OCI-LY7 (cell line): ENCODE measurements at regions not wholly inside any gene's neighbourhood (a gene's known extent, or its start where the extent isn't known, plus 50 kb on each side); places are given as distances from the start of the nearest gene placed in this dataset.

ENCODE experiments used
- BruUV-seq: library from RNA; stranded (reverse); fragments of 400-500 nt; replicated peaks from 2 replicates; lab custom pipeline; 2021; lab: Mats Ljungman, UMichigan
- CTCF ChIA-PET: fragments of 300-600 bp; sonication (Branson Sonifier 250); formaldehyde crosslinking; loops from one replicate; lab custom pipeline; 2022; ENCODE audit warnings: antibody characterized with exemption; ENCODE audit not compliant: unreplicated experiment; lab: Charles Lee
- POLR2A ChIA-PET: fragments of 300-600 bp; sonication (Branson Sonifier 250); formaldehyde crosslinking; loops from one replicate; lab custom pipeline; 2022; ENCODE audit warnings: antibody characterized with exemption; lab: Charles Lee
- DNase-seq: peaks from one replicate; pipeline ENCODE4 v3.0.0-alpha.2; 2015; ENCODE audit warnings: low spot score
- H2AFZ ChIP-seq: fragments of 200-600 bp; sonication (generic), shearing (Covaris generic); 2 replicates; pipeline ENCODE4 v1.6.1; 2014; ENCODE audit warnings: mild to moderate bottlenecking, antibody characterized with exemption, low read length, moderate library complexity
- H3K27ac ChIP-seq: fragments of 200-600 bp; sonication (generic); 2 replicates; pipeline ENCODE4 v1.5.1; 2014; ENCODE audit warnings: mixed run types, low read depth, mild to moderate bottlenecking, moderate library complexity, low read length, inconsistent platforms; ENCODE audit not compliant: poor library complexity, severe bottlenecking
- H3K36me3 ChIP-seq: fragments of 200-600 bp; sonication (generic); 2 replicates; pipeline ENCODE4 v1.6.1; 2014; ENCODE audit warnings: mild to moderate bottlenecking, antibody characterized with exemption, low read length, moderate library complexity, mixed read lengths; ENCODE audit not compliant: insufficient read depth
- H3K4me1 ChIP-seq: fragments of 200-600 bp; sonication (generic); 2 replicates; pipeline ENCODE4 v1.5.1; 2014; ENCODE audit warnings: mild to moderate bottlenecking, low read length; ENCODE audit not compliant: insufficient read depth, poor library complexity, severe bottlenecking
- H3K4me2 ChIP-seq: fragments of 200-600 bp; sonication (generic); 2 replicates; pipeline ENCODE4 v1.6.1; 2014; ENCODE audit warnings: mild to moderate bottlenecking, low read length
- H3K4me3 ChIP-seq: fragments of 200-600 bp; sonication (generic); 2 replicates; pipeline ENCODE4 v1.5.1; 2014; ENCODE audit warnings: mild to moderate bottlenecking, low read depth, low read length; ENCODE audit not compliant: poor library complexity, severe bottlenecking
- H3K79me2 ChIP-seq: fragments of 200-600 bp; sonication (generic); 2 replicates; pipeline ENCODE4 v1.6.1; 2016; ENCODE audit warnings: low read depth, mild to moderate bottlenecking, low read length, moderate library complexity, mixed read lengths; ENCODE audit not compliant: insufficient read depth
- H3K9me2 ChIP-seq: fragments of 200-600 bp; sonication (generic); 2 replicates; pipeline ENCODE4 v1.6.1; 2016; ENCODE audit warnings: mild to moderate bottlenecking, low read length, mixed read lengths; ENCODE audit not compliant: insufficient read depth
- H3K9me3 ChIP-seq: fragments of 200-600 bp; sonication (generic); 2 replicates; pipeline ENCODE4 v1.6.1; 2014; ENCODE audit warnings: mild to moderate bottlenecking, mixed run types, low read length, mixed read lengths
- H4K20me1 ChIP-seq: fragments of 200-600 bp; sonication (generic); 2 replicates; pipeline ENCODE4 v1.6.1; 2014; ENCODE audit warnings: mild to moderate bottlenecking, antibody characterized with exemption, low read length, moderate library complexity, mixed read lengths; ENCODE audit not compliant: insufficient read depth
- CTCF ChIP-seq: fragments of 200-600 bp; sonication (generic); conservative IDR thresholded peaks from 2 replicates; pipeline ENCODE4 v1.5.1; 2014; ENCODE audit warnings: mild to moderate bottlenecking, antibody characterized with exemption, low read length, moderate library complexity, mixed read lengths
- EZH2phosphoT487 ChIP-seq: fragments of 200-600 bp; sonication (generic); IDR thresholded peaks from 2 replicates; pipeline ENCODE4 v1.6.1; 2018; ENCODE audit warnings: low read depth, borderline replicate concordance, mild to moderate bottlenecking, mixed run types, antibody characterized with exemption, low read length, moderate library complexity, mixed read lengths
- intact Hi-C: fragments of 100-400 bp; cut with micrococcal nuclease; formaldehyde crosslinking; loops from one replicate; pipeline ENCODE4 v1.10.0; 2022; ENCODE audit not compliant: unreplicated experiment

GRCh38 chr11:29584342-29584741 lies 432.5 kb downstream of the KCNA4 start:
- Histone ChIP-seq H4K20me1 (no peaks in the 10 kb centered on the region), H3K79me2 (no peaks in the 10 kb centered on the region), H2AFZ (no peak overlapping the region), H3K9me2 (no peaks in the 10 kb centered on the region), H3K4me2 (no peak overlapping the region), H3K36me3 (no peaks in the 10 kb centered on the region), H3K4me3 (no peak overlapping the region), H3K27ac (no peak overlapping the region), H3K4me1 (no peaks in the 10 kb centered on the region), H3K9me3 (no peaks in the 10 kb centered on the region)
- no TSS peak for BruUV-seq
- ChIA-PET CTCF (no interaction called here), POLR2A (no interaction called here)
- intact Hi-C loops: no loop called here
- DNase-seq: no peak
- TF ChIP-seq EZH2phosphoT487 (no peak), CTCF (no peak)

GRCh38 chr11:29578806-29579205 lies 438.0 kb downstream of the KCNA4 start:
- TF ChIP-seq EZH2phosphoT487: no peak
- no peak for TF ChIP-seq CTCF

GRCh38 chr11:29564486-29564885 lies 452.3 kb downstream of the KCNA4 start:
- no peak overlapping the region for H2AFZ ChIP-seq

More at GRCh38 chr11:29578806-29579205, 438.0 kb downstream of the KCNA4 start:
- H3K4me3 ChIP-seq: no peak overlapping the region
- no peak overlapping the region for H3K27ac ChIP-seq
- no peak overlapping the region for H3K4me2 ChIP-seq
- no peaks in the 10 kb centered on the region for H3K79me2 ChIP-seq
- no peaks in the 10 kb centered on the region for H3K9me2 ChIP-seq
- H3K36me3 ChIP-seq: no peaks in the 10 kb centered on the region
- POLR2A ChIA-PET: no interaction called here
- H4K20me1 ChIP-seq: no peaks in the 10 kb centered on the region
- no peak overlapping the region for H2AFZ ChIP-seq
- no peaks in the 10 kb centered on the region for H3K4me1 ChIP-seq
- BruUV-seq: no TSS peak
- CTCF ChIA-PET: no interaction called here
- H3K9me3 ChIP-seq: no peaks in the 10 kb centered on the region
- intact Hi-C loops: no loop called here
- DNase-seq: no peak

More at GRCh38 chr11:29564486-29564885, 452.3 kb downstream of the KCNA4 start:
- Histone ChIP-seq H3K9me2 (no peaks in the 10 kb centered on the region), H4K20me1 (no peaks in the 10 kb centered on the region), H3K36me3 (no peaks in the 10 kb centered on the region), H3K4me2 (no peak overlapping the region), H3K4me1 (no peaks in the 10 kb centered on the region), H3K27ac (no peak overlapping the region), H3K79me2 (no peaks in the 10 kb centered on the region), H3K4me3 (no peak overlapping the region), H3K9me3 (no peaks in the 10 kb centered on the region)
- intact Hi-C loops: no loop called here
- no peak for DNase-seq
- TF ChIP-seq CTCF: no peak
- no peak for TF ChIP-seq EZH2phosphoT487
- ChIA-PET CTCF (no interaction called here), POLR2A (no interaction called here)
- BruUV-seq: no TSS peak
